Endothelial cell of umbilical vein (primary cell): ENCODE measurements at regions not wholly inside any gene's neighbourhood (a gene's known extent, or its start where the extent isn't known, plus 50 kb on each side); places are given as distances from the start of the nearest gene placed in this dataset.

Source experiments
- BruUV-seq: library from RNA; stranded (reverse); fragments of 400-500 nt; replicated peaks from 2 replicates; lab custom pipeline; 2021; lab: Mats Ljungman, UMichigan
- CTCF ChIA-PET: fragments of 300-600, 350-600 bp; sonication (Branson Sonifier 250); formaldehyde crosslinking; loops from one replicate; lab custom pipeline; 2021; ENCODE audit warnings: antibody characterized with exemption, inconsistent platforms; lab: Charles Lee
- POLR2A ChIA-PET: fragments of 300-600, 350-600 bp; sonication (Branson Sonifier 250); formaldehyde crosslinking; loops from one replicate; lab custom pipeline; 2021; ENCODE audit warnings: antibody characterized with exemption, inconsistent platforms; lab: Charles Lee
- DNase-seq: peaks from one replicate; pipeline ENCODE4 v3.0.0-alpha.2; 2011; ENCODE audit warnings: low read depth, low spot score
- FAIRE-seq: peaks from 2 replicates; lab custom pipeline; 2011; peaks lifted over from hg19 to GRCh38; lab: Jason Lieb, UNC
- H2AFZ ChIP-seq: 2 replicates; pipeline ENCODE4 v1.6.0; 2012; ENCODE audit warnings: low read depth, low read length, control low read depth, inconsistent platforms
- H3K27ac ChIP-seq: 2 replicates; pipeline ENCODE4 v1.5.1; 2011; ENCODE audit warnings: low read depth, mild to moderate bottlenecking, control low read depth, low read length, moderate library complexity; ENCODE audit not compliant: insufficient read depth
- H3K27me3 ChIP-seq, 2 experiments: 2 replicates each; pipeline versions ENCODE4 v1.6.0 to v1.6.1; 2011; ENCODE audit warnings: low read length in 2 of 2, mixed read lengths in 1 of 2; ENCODE audit not compliant: control insufficient read depth in 2 of 2, insufficient read depth in 2 of 2
- H3K36me3 ChIP-seq, 2 experiments: 2 replicates in 1 of 2; 3 replicates in 1 of 2; pipeline ENCODE4 v1.5.1; 2011; ENCODE audit warnings: low read length in 2 of 2, mild to moderate bottlenecking in 1 of 2, moderate library complexity in 1 of 2; ENCODE audit not compliant: control insufficient read depth in 2 of 2, insufficient read depth in 2 of 2; ENCODE audit errors: extremely low read depth in 1 of 2
- H3K4me1 ChIP-seq: 3 replicates; pipeline ENCODE4 v1.5.1; 2011; ENCODE audit warnings: mild to moderate bottlenecking, low read length; ENCODE audit not compliant: control insufficient read depth, insufficient read depth; ENCODE audit errors: extremely low read depth
- H3K4me2 ChIP-seq: 2 replicates; pipeline ENCODE4 v1.6.1; 2011; ENCODE audit warnings: low read length, control low read depth, mixed read lengths; ENCODE audit not compliant: insufficient read depth
- H3K4me3 ChIP-seq, 3 experiments: fragments of 200-600 bp in 1 of 3; sonication (generic), shearing (Covaris generic) in 1 of 3; replicated peaks in 1 of 3; 2 replicates each; pipeline ENCODE4 v1.5.1; 2011 to 2016; ENCODE audit warnings: control low read depth in 3 of 3, low read length in 3 of 3, mild to moderate bottlenecking in 2 of 3, inconsistent platforms in 1 of 3, low read depth in 1 of 3, moderate library complexity in 1 of 3; ENCODE audit not compliant: insufficient read depth in 1 of 3
- H3K79me2 ChIP-seq: 2 replicates; pipeline ENCODE4 v1.6.0; 2012; ENCODE audit warnings: low read length, inconsistent platforms; ENCODE audit not compliant: control insufficient read depth, insufficient read depth
- H3K9ac ChIP-seq: replicated peaks from 2 replicates; pipeline ENCODE3; 2011; ENCODE audit warnings: low read length, control low read depth; ENCODE audit not compliant: insufficient read depth; ENCODE audit errors: extremely low read depth
- H3K9me1 ChIP-seq: replicated peaks from 3 replicates; pipeline ENCODE4 v1.6.0; 2011; ENCODE audit warnings: mild to moderate bottlenecking, low read length; ENCODE audit not compliant: control insufficient read depth, insufficient read depth; ENCODE audit errors: extremely low read depth
- H3K9me3 ChIP-seq: replicated peaks from 2 replicates; pipeline ENCODE4 v1.5.1; 2012; ENCODE audit warnings: low read length, inconsistent platforms; ENCODE audit not compliant: control insufficient read depth, insufficient read depth
- H4K20me1 ChIP-seq: replicated peaks from 2 replicates; pipeline ENCODE3; 2011; ENCODE audit warnings: mild to moderate bottlenecking, low read length; ENCODE audit not compliant: control insufficient read depth, insufficient read depth; ENCODE audit errors: extremely low read depth
- CTCF ChIP-seq, 2 donors: IDR thresholded peaks; 1 replicate in 1 of 2; 2 replicates in 1 of 2; pipeline ENCODE4 v1.5.1; 2011; ENCODE audit warnings: low read length in 2 of 2, mild to moderate bottlenecking in 2 of 2, moderate library complexity in 2 of 2, control low read depth in 1 of 2, inconsistent platforms in 1 of 2, low read depth in 1 of 2; ENCODE audit not compliant: insufficient read depth in 1 of 2; ENCODE audit errors: extremely low read depth in 1 of 2
- EZH2 ChIP-seq: IDR thresholded peaks from 2 replicates; pipeline ENCODE4 v1.6.1; 2012; ENCODE audit warnings: borderline replicate concordance, low read depth, mild to moderate bottlenecking, moderate library complexity, low read length, inconsistent platforms; ENCODE audit not compliant: severe bottlenecking
- FOS ChIP-seq: IDR thresholded peaks from 2 replicates; pipeline ENCODE4 v1.6.1; 2011; ENCODE audit warnings: mild to moderate bottlenecking, low read length, moderate library complexity, borderline replicate concordance; ENCODE audit not compliant: insufficient read depth
- GATA2 ChIP-seq: IDR thresholded peaks from 2 replicates; pipeline ENCODE4 v1.7.0; 2011; ENCODE audit warnings: low read depth, mild to moderate bottlenecking, moderate library complexity, mixed read lengths, low read length; ENCODE audit not compliant: insufficient read length, insufficient read depth
- JUN ChIP-seq: IDR thresholded peaks from 2 replicates; pipeline ENCODE4 v1.6.1; 2011; ENCODE audit warnings: borderline replicate concordance, low read depth; ENCODE audit not compliant: insufficient read length, insufficient read depth
- MAX ChIP-seq: IDR thresholded peaks from 2 replicates; pipeline ENCODE4 v1.6.1; 2011; ENCODE audit not compliant: insufficient read depth, insufficient read length
- MYC ChIP-seq: IDR thresholded peaks from one replicate; pipeline ENCODE4 v1.6.1; 2011; ENCODE audit warnings: mild to moderate bottlenecking, low read depth, low read length
- POLR2A ChIP-seq: IDR thresholded peaks from 2 replicates; pipeline ENCODE4 v1.6.1; 2012; ENCODE audit warnings: low read depth, mild to moderate bottlenecking, control low read depth, low read length
- POLR2AphosphoS5 ChIP-seq: IDR thresholded peaks from 2 replicates; pipeline ENCODE4 v1.6.1; 2012; ENCODE audit warnings: low read depth, mild to moderate bottlenecking, control low read depth, low read length, moderate library complexity; ENCODE audit not compliant: insufficient read depth
- dilution Hi-C: fragments of 300-500 bp; cut with MboI; formaldehyde crosslinking; loops from one replicate; pipeline ENCODE4 v1.15.0; 2019; ENCODE audit warnings: low sequenced_read_pairs; ENCODE audit not compliant: extremely low pct_ligation_motif_present
- intact Hi-C: fragments of 100-400 bp; cut with micrococcal nuclease; formaldehyde crosslinking; loops from one replicate; pipeline ENCODE4 v1.10.0; 2022

GRCh38 chr1:233490488-233490887 lies 123.4 kb upstream of the KCNK1 start:
- TF ChIP-seq JUN (no peak), MAX (no peak), FOS (no peak), POLR2A (no peak), MYC (no peak), GATA2 (no peak), POLR2AphosphoS5 (no peak), EZH2 (no peak), CTCF (IDR thresholded peaks at IDR 0.05; ENCODE audit: extremely low read depth in 1 of 2, insufficient read depth in 1 of 2, low read depth in 1 of 2, low read length in 2 of 2) (no peak)
- DNase-seq (no peak), FAIRE-seq (no peak)
- Histone ChIP-seq H2AFZ (no peak overlapping the region), H3K36me3 (no peaks in the 10 kb centered on the region), H3K4me3 (no peak overlapping the region), H3K9ac (no peak overlapping the region), H4K20me1 (no peaks in the 10 kb centered on the region), H3K9me1 (no peaks in the 10 kb centered on the region), H3K4me2 (no peak overlapping the region), H3K27me3 (no peaks in the 10 kb centered on the region), H3K27ac (no peak overlapping the region), H3K4me1 (no peaks in the 10 kb centered on the region), H3K79me2 (no peaks in the 10 kb centered on the region), H3K9me3 (no peaks in the 10 kb centered on the region)
- ChIA-PET POLR2A (no interaction called here), CTCF (no interaction called here)
- intact Hi-C loops (no loop called here), dilution Hi-C loops (no loop called here)
- no TSS peak for BruUV-seq
